ENCODE measurements at regions not wholly inside any gene's neighbourhood (a gene's known extent, or its start where the extent isn't known, plus 50 kb on each side); places are given as distances from the start of the nearest gene placed in this dataset.
"Not testable (repeated sequence)": the region's sequence is repeated elsewhere in the genome, so short reads cannot be mapped to it uniquely, and the experiment has no call there.

DNA sequence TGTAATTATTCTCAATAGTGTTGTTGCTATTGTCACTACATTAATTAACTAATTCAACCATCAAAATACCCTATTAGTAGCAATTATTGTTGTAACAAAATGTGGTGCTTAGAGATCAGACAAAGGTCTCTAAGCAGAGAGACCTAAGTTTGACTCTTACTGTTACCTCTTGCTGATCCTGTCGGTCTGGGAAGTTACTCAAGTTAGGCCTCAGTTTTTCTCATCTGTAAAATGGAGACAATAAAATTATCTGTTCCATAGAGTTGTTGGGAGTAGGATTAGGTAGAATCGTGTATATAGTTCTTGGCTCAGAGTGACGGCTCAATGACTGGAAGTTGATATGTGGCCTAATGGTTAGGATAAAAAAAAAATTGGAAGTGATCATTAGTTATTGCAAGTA lies 69.8 kb upstream of the ARL8B start:
- H3K27me3 Mint-ChIP-seq (ENCODE audit: insufficient read depth, unreplicated experiment), result no peaks in the 10 kb centered on the region
- no peak overlapping the region for H3K4me3 Mint-ChIP-seq (ENCODE audit: unreplicated experiment)
- BruUV-seq (replicated peaks), result no TSS peak
- no peaks in the 10 kb centered on the region for H3K9me3 Mint-ChIP-seq (ENCODE audit: unreplicated experiment)
- H3K27ac Mint-ChIP-seq (ENCODE audit: unreplicated experiment), result no peak overlapping the region
- intact Hi-C loops (cut with micrococcal nuclease; ENCODE audit: unreplicated experiment), result loop anchor here (10.0 kb wide), 1 partner anchor 267 kb away; no protein-coding TSS in a partner anchor
- no peaks in the 10 kb centered on the region for H3K4me1 Mint-ChIP-seq (ENCODE audit: low read depth, unreplicated experiment)
- DNase-seq, result no peak
- ChIA-PET CTCF (no interaction called here), POLR2A (no interaction called here)
- no peaks in the 10 kb centered on the region for H3K36me3 ChIP-seq (ENCODE audit: control insufficient read depth, insufficient read depth, low read length)
- TF ChIP-seq, protein P1, sequence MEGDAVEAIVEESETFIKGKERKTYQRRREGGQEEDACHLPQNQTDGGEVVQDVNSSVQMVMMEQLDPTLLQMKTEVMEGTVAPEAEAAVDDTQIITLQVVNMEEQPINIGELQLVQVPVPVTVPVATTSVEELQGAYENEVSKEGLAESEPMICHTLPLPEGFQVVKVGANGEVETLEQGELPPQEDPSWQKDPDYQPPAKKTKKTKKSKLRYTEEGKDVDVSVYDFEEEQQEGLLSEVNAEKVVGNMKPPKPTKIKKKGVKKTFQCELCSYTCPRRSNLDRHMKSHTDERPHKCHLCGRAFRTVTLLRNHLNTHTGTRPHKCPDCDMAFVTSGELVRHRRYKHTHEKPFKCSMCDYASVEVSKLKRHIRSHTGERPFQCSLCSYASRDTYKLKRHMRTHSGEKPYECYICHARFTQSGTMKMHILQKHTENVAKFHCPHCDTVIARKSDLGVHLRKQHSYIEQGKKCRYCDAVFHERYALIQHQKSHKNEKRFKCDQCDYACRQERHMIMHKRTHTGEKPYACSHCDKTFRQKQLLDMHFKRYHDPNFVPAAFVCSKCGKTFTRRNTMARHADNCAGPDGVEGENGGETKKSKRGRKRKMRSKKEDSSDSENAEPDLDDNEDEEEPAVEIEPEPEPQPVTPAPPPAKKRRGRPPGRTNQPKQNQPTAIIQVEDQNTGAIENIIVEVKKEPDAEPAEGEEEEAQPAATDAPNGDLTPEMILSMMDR (IDR thresholded peaks at IDR 0.05; ENCODE audit: insufficient read depth in 1 of 2, low read depth in 1 of 2, low read length in 1 of 2, severe bottlenecking in 1 of 2, unreplicated experiment in 1 of 2), result no peak
- no peaks in the 10 kb centered on the region for H3K27me3 ChIP-seq (replicated peaks; ENCODE audit: control insufficient read depth, insufficient read depth, low read length)
- 0 out of 2 replicates have a peak, but pooled peaks cover 3% of the 10 kb centered on the region for H3K9me3 ChIP-seq
- H3K4me3 ChIP-seq (ENCODE audit: low read depth, low read length), result no peak overlapping the region
- H3K4me1 ChIP-seq, result no peaks in the 10 kb centered on the region
- no peaks in the 10 kb centered on the region for H3K36me3 Mint-ChIP-seq (ENCODE audit: insufficient read depth, unreplicated experiment)

DNA sequence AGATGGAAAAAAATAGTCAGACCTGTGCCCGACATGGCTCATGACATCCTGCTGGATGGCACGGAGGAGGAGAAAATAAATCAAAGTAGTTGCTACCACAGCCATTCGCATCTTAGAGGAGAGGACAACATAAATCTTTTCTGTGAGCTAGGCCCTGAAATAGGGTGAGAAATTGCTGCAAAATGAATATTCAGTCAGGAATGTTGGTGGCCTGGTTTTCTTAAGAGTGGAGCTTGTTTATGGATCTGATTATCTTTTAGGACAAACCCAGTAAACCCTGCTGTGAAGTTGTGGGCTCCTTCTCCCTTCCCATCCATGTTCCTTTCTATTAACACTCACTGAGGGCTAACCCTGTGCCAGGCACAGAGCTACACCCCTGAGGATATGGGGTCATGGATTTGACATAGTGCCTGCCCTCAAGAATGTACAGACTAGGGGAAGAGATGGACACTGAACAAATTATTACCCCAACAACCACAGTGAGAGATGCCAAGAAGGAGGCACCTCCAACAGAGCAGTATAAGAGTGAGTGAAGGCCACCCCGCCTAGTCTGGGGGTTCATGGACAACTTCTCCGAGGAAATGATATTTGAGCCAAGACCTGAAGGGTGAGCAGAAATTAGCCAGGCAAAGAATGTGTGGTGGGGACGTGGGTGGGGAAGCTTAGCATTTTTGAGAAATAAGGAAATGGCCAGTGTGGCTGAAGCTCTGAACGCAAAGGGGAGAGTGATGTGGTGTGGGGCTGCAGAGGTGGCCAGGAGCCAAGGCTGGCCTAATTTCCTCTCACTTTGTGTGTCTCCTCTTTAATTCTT lies 68.9 kb upstream of the ARL8B start:
- H3K36me3 Mint-ChIP-seq (ENCODE audit: insufficient read depth, unreplicated experiment), result no peaks in the 10 kb centered on the region

DNA sequence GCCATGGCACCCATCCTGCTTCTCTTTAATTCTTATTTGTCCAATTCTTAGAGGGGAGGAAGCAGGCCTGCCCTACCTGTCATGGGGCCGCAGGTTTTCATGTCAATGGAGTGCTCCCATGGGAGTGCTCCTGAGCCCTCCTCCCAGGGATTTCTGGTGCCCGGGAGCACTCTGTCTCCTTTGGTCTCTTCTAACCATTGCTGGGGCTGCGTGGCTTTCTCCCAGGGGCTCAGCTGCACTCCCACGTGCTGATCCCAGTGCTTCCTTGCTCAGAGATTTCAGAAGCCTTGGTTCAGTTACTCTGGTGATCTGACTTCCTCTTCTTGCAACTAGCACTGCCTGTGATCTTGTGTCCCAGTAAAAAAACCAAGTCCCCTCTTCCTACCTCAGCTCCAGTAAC lies 68.0 kb upstream of the ARL8B start:
- Mint-ChIP-seq H3K9me3 (ENCODE audit: unreplicated experiment) (no peaks in the 10 kb centered on the region), H3K36me3 (ENCODE audit: insufficient read depth, unreplicated experiment) (no peaks in the 10 kb centered on the region), H3K27me3 (ENCODE audit: insufficient read depth, unreplicated experiment) (no peaks in the 10 kb centered on the region), H3K27ac (ENCODE audit: unreplicated experiment) (no peak overlapping the region), H3K4me3 (ENCODE audit: unreplicated experiment) (no peak overlapping the region), H3K4me1 (ENCODE audit: low read depth, unreplicated experiment) (no peaks in the 10 kb centered on the region)
- DNase-seq, result no peak
- Histone ChIP-seq H3K27me3 (replicated peaks; ENCODE audit: control insufficient read depth, insufficient read depth, low read length) (no peaks in the 10 kb centered on the region), H3K9me3 (no peaks in the 10 kb centered on the region), H3K4me3 (ENCODE audit: low read depth, low read length) (no peak overlapping the region), H3K4me1 (no peaks in the 10 kb centered on the region), H3K36me3 (ENCODE audit: control insufficient read depth, insufficient read depth, low read length) (no peaks in the 10 kb centered on the region)
- POLR2A ChIA-PET, result no interaction called here
- intact Hi-C loops (cut with micrococcal nuclease; ENCODE audit: unreplicated experiment), result loop anchor here (10.0 kb wide), 1 partner anchor 269 kb away; no protein-coding TSS in a partner anchor
- BruUV-seq (replicated peaks), result no TSS peak
- TF ChIP-seq, protein P1 (IDR thresholded peaks at IDR 0.05; ENCODE audit: insufficient read depth in 1 of 2, low read depth in 1 of 2, low read length in 1 of 2, severe bottlenecking in 1 of 2, unreplicated experiment in 1 of 2), result no peak
- CTCF ChIA-PET, result no interaction called here

More for the DNA sequence above, 68.9 kb upstream of the ARL8B start:
- H3K36me3 ChIP-seq (ENCODE audit: control insufficient read depth, insufficient read depth, low read length), result no peaks in the 10 kb centered on the region
- H3K4me3 Mint-ChIP-seq (ENCODE audit: unreplicated experiment), result no peak overlapping the region
- no peak overlapping the region for H3K4me3 ChIP-seq (ENCODE audit: low read depth, low read length)
- no peaks in the 10 kb centered on the region for H3K4me1 Mint-ChIP-seq (ENCODE audit: low read depth, unreplicated experiment)
- DNase-seq, result no peak
- TF ChIP-seq, protein P1 (IDR thresholded peaks at IDR 0.05; ENCODE audit: insufficient read depth in 1 of 2, low read depth in 1 of 2, low read length in 1 of 2, severe bottlenecking in 1 of 2, unreplicated experiment in 1 of 2), result no peak
- no peaks in the 10 kb centered on the region for H3K27me3 Mint-ChIP-seq (ENCODE audit: insufficient read depth, unreplicated experiment)
- POLR2A ChIA-PET, result no interaction called here
- no peaks in the 10 kb centered on the region for H3K9me3 Mint-ChIP-seq (ENCODE audit: unreplicated experiment)
- CTCF ChIA-PET, result no interaction called here
- intact Hi-C loops (cut with micrococcal nuclease; ENCODE audit: unreplicated experiment), result loop anchor here (10.0 kb wide), 1 partner anchor 268 kb away; no protein-coding TSS in a partner anchor
- BruUV-seq (replicated peaks), result no TSS peak
- H3K9me3 ChIP-seq, result no peaks in the 10 kb centered on the region
- H3K4me1 ChIP-seq, result no peaks in the 10 kb centered on the region
- no peaks in the 10 kb centered on the region for H3K27me3 ChIP-seq (replicated peaks; ENCODE audit: control insufficient read depth, insufficient read depth, low read length)
- no peak overlapping the region for H3K27ac Mint-ChIP-seq (ENCODE audit: unreplicated experiment)

DNA sequence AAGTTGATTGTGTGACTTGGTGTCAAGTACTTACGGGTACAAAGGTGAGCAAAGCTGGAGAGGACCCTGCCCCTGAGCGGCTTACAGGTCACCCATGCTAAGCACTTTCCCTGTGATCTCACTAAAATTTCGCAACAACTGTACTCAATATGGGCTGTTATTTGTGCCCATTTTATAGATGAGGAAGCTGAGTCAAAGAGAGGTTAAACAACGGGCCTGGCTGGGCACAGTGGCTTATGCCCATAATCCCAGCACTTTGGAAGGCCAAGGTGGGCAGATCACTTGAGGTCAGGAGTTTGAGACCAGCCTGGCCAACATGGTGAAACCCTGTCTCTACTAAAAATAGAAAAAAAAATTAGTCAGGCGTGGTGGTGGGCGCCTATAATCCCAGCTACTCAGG lies 67.5 kb upstream of the ARL8B start:
- H3K9me3 ChIP-seq; POLR2A ChIA-PET; H3K4me1 Mint-ChIP-seq (ENCODE audit: low read depth, unreplicated experiment); DNase-seq; BruUV-seq (replicated peaks); H3K36me3 ChIP-seq (ENCODE audit: control insufficient read depth, insufficient read depth, low read length); H3K27me3 ChIP-seq (replicated peaks; ENCODE audit: control insufficient read depth, insufficient read depth, low read length); H3K36me3 Mint-ChIP-seq (ENCODE audit: insufficient read depth, unreplicated experiment); CTCF ChIA-PET; H3K4me1 ChIP-seq; H3K27ac Mint-ChIP-seq (ENCODE audit: unreplicated experiment); H3K9me3 Mint-ChIP-seq (ENCODE audit: unreplicated experiment); H3K27me3 Mint-ChIP-seq (ENCODE audit: insufficient read depth, unreplicated experiment); H3K4me3 Mint-ChIP-seq (ENCODE audit: unreplicated experiment); H3K4me3 ChIP-seq (ENCODE audit: low read depth, low read length): not testable (repeated sequence)
- intact Hi-C loops (cut with micrococcal nuclease; ENCODE audit: unreplicated experiment), result loop anchor here (10.0 kb wide), 1 partner anchor 270 kb away; no protein-coding TSS in a partner anchor

All from Caco-2 (cell line).